Loucy (cell line): ENCODE measurements at regions not wholly inside any gene's neighbourhood (a gene's known extent, or its start where the extent isn't known, plus 50 kb on each side); places are given as distances from the start of the nearest gene placed in this dataset.

Source experiments
- CTCF ChIP-seq: fragments of 200-600 bp; sonication (generic); conservative IDR thresholded peaks from 2 replicates; pipeline ENCODE4 v1.5.1; 2014; ENCODE audit warnings: mild to moderate bottlenecking, antibody characterized with exemption, low read length
- EZH2phosphoT487 ChIP-seq: fragments of 200-600 bp; IDR thresholded peaks from 2 replicates; pipeline ENCODE4 v1.6.1; 2018; ENCODE audit warnings: antibody characterized with exemption, mild to moderate bottlenecking, moderate library complexity, borderline replicate concordance

DNA sequence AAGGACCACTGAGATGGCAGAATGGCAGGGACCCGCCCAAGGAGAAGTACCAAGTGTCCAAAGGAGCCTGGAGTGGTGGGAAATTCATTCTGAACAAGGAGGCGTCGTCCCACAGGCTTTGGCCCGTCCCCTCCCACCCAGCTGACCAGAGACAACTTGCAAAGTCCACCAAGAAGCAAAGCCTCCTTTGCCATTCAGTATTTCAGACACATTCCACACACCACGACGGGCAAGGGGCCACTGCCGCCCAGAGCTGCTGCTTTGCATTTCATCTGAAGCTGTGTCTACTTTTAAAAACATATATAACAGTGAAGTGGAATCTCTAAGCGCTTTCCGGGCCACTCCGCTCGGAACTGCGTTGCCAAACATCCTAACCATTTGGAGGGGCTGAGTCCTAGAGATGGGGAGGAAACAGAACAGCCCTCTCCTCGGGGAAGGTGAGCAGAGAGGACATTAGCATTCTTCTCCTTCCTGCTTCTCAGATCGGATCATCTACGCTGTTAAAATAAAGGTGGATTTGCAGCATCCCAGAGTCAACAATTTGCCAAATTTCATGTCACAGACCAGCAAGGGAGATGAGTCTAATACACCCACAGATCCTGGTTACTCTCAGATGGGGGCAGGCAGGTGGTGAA lies 89.0 kb upstream of the ZNF507 start:
- TF ChIP-seq CTCF (no peak), EZH2phosphoT487 (no peak)
